GM23338 (cell line): ENCODE measurements at regions not wholly inside any gene's neighbourhood (a gene's known extent, or its start where the extent isn't known, plus 50 kb on each side); places are given as distances from the start of the nearest gene placed in this dataset.

Experiments
- ATAC-seq: fragments of 200-7000 bp; cut with Tn5 transposase; 3 replicates; pipeline ENCODE4 v1.9.1; 2020
- DNase-seq: peaks from one replicate; pipeline ENCODE4 v3.0.0-alpha.2; 2015; ENCODE audit warnings: low spot score
- H2AFZ ChIP-seq: fragments of 200-600 bp; sonication (generic); 2 replicates; pipeline ENCODE4 v1.8.0; 2016; ENCODE audit warnings: antibody characterized with exemption, mild to moderate bottlenecking, moderate library complexity
- H3F3A ChIP-seq: fragments of 200-600 bp; sonication (generic); replicated peaks from 2 replicates; pipeline ENCODE4 v1.8.0; 2017; ENCODE audit warnings: antibody characterized with exemption, mixed run types, low read depth
- H3K27ac ChIP-seq: fragments of 200-600 bp; sonication (generic); 2 replicates; pipeline ENCODE4 v1.6.1; 2016; ENCODE audit warnings: low read depth
- H3K27me3 ChIP-seq: fragments of 200-600 bp; sonication (generic); 2 replicates; pipeline ENCODE4 v1.8.0; 2016; ENCODE audit warnings: mild to moderate bottlenecking, mixed run types, moderate library complexity; ENCODE audit not compliant: insufficient read depth
- H3K36me3 ChIP-seq: fragments of 200-600 bp; sonication (generic); 2 replicates; pipeline ENCODE4 v1.8.0; 2016; ENCODE audit warnings: mild to moderate bottlenecking; ENCODE audit not compliant: insufficient read depth
- H3K4me1 ChIP-seq: fragments of 200-600 bp; sonication (generic); 2 replicates; pipeline ENCODE4 v1.8.0; 2016; ENCODE audit warnings: mild to moderate bottlenecking, moderate library complexity; ENCODE audit not compliant: insufficient read depth
- H3K4me2 ChIP-seq: fragments of 200-600 bp; sonication (generic); 2 replicates; pipeline ENCODE4 v1.7.1; 2017; ENCODE audit warnings: mixed run types
- H3K4me3 ChIP-seq: fragments of 200-600 bp; sonication (generic); 2 replicates; pipeline ENCODE4 v1.6.1; 2016; ENCODE audit warnings: mixed run types
- H3K79me2 ChIP-seq: fragments of 200-600 bp; sonication (generic); replicated peaks from 2 replicates; pipeline ENCODE4 v1.8.0; 2017; ENCODE audit warnings: mild to moderate bottlenecking; ENCODE audit not compliant: insufficient read depth
- H3K9me2 ChIP-seq: fragments of 200-600 bp; sonication (generic); 2 replicates; pipeline ENCODE4 v1.8.0; 2017; ENCODE audit not compliant: insufficient read depth
- H4K20me1 ChIP-seq: fragments of 200-600 bp; sonication (generic); replicated peaks from 2 replicates; pipeline ENCODE4 v1.8.0; 2017; ENCODE audit warnings: mild to moderate bottlenecking; ENCODE audit not compliant: insufficient read depth
- H3K27ac Mint-ChIP-seq: 2 replicates; pipeline ENCODE4 v1.8.0; 2020; ENCODE audit warnings: inconsistent platforms, mild to moderate bottlenecking, moderate library complexity, mixed read lengths
- H3K27me3 Mint-ChIP-seq: 3 replicates; pipeline ENCODE4 v1.8.0; 2022; ENCODE audit warnings: low read depth, mild to moderate bottlenecking, moderate library complexity, mixed read lengths, inconsistent platforms; ENCODE audit not compliant: insufficient read depth, poor library complexity
- H3K36me3 Mint-ChIP-seq: 3 replicates; pipeline ENCODE4 v1.8.0; 2021; ENCODE audit warnings: low read depth, mild to moderate bottlenecking, inconsistent platforms, moderate library complexity, mixed read lengths
- H3K4me1 Mint-ChIP-seq: 3 replicates; pipeline ENCODE4 v1.8.0; 2020; ENCODE audit warnings: mild to moderate bottlenecking, inconsistent platforms, mixed read lengths
- H3K4me3 Mint-ChIP-seq: 3 replicates; pipeline ENCODE4 v1.8.0; 2021; ENCODE audit warnings: moderate library complexity, mild to moderate bottlenecking, inconsistent platforms, mixed read lengths
- H3K9me3 Mint-ChIP-seq: 3 replicates; pipeline ENCODE4 v1.8.0; 2020; ENCODE audit warnings: moderate library complexity, mild to moderate bottlenecking, inconsistent platforms, mixed read lengths
- EZH2 ChIP-seq: fragments of 200-600 bp; sonication (generic); IDR thresholded peaks from one replicate; pipeline ENCODE4 v1.8.0; 2017; ENCODE audit warnings: antibody characterized with exemption, mild to moderate bottlenecking, low read depth; ENCODE audit not compliant: unreplicated experiment
- EZH2phosphoT487 ChIP-seq: fragments of 200-600 bp; sonication (generic); IDR thresholded peaks from one replicate; pipeline ENCODE4 v1.8.1; 2018; ENCODE audit warnings: antibody characterized with exemption; ENCODE audit not compliant: unreplicated experiment
- JUNB ChIP-seq: IDR thresholded peaks from one replicate; pipeline ENCODE4 v1.6.1; 2016; ENCODE audit warnings: antibody characterized with exemption; ENCODE audit not compliant: unreplicated experiment
- REST ChIP-seq: IDR thresholded peaks from one replicate; pipeline ENCODE4 v1.6.1; 2018; ENCODE audit warnings: antibody characterized with exemption; ENCODE audit not compliant: unreplicated experiment
- STAT1 ChIP-seq: IDR thresholded peaks from one replicate; pipeline ENCODE4 v1.6.1; 2016; ENCODE audit warnings: antibody characterized with exemption; ENCODE audit not compliant: unreplicated experiment
- ZNF114 ChIP-seq: fragments of 250-450 bp; sonication (Bioruptor Pico); IDR thresholded peaks from 2 replicates; pipeline ENCODE4 v1.5.0; 2020; ENCODE audit warnings: mild to moderate bottlenecking, moderate library complexity
- ZNF331 ChIP-seq: fragments of 250-450 bp; sonication (Bioruptor Pico); IDR thresholded peaks from 2 replicates; pipeline ENCODE4 v1.5.0; 2020; ENCODE audit warnings: low read depth, mild to moderate bottlenecking, moderate library complexity
- TF ChIP-seq, protein P1 (sequence below): fragments of 250-450 bp; sonication (Bioruptor Pico); IDR thresholded peaks from 2 replicates; pipeline ENCODE4 v1.5.0; 2020; ENCODE audit warnings: mild to moderate bottlenecking, moderate library complexity
- TF ChIP-seq, protein P2 (sequence below), 2 experiments: fragments of 200-600 bp in 1 of 2; sonication (generic) in 1 of 2; conservative IDR thresholded peaks; 2 replicates each; pipeline versions ENCODE4 v1.5.1 to v1.6.1; 2016 to 2017; ENCODE audit warnings: antibody characterized with exemption in 2 of 2, low read depth in 2 of 2, mild to moderate bottlenecking in 2 of 2, moderate library complexity in 1 of 2
- TF ChIP-seq, protein P3 (sequence below): IDR thresholded peaks from 2 replicates; pipeline ENCODE4 v1.6.1; 2016; ENCODE audit warnings: antibody characterized with exemption

- DNase-seq (no peak), ATAC-seq (no peak)
- no peak overlapping the region for H3K4me3 ChIP-seq
- no peak overlapping the region for H3K4me3 Mint-ChIP-seq
- H2AFZ ChIP-seq, result no peak overlapping the region
- H3K4me1 Mint-ChIP-seq, result no peaks in the 10 kb centered on the region
- H3K27ac Mint-ChIP-seq, result no peak overlapping the region
- no peaks in the 10 kb centered on the region for H3K9me2 ChIP-seq
- no peaks in the 10 kb centered on the region for H3K4me1 ChIP-seq
- no peaks in the 10 kb centered on the region for H3K79me2 ChIP-seq
- H3F3A ChIP-seq, result no peaks in the 10 kb centered on the region
- H3K4me2 ChIP-seq, result no peak overlapping the region
- no peak overlapping the region for H3K27ac ChIP-seq
- H4K20me1 ChIP-seq, result no peaks in the 10 kb centered on the region
- no peaks in the 10 kb centered on the region for H3K27me3 ChIP-seq
- no peaks in the 10 kb centered on the region for H3K9me3 Mint-ChIP-seq
- H3K36me3 ChIP-seq, result no peaks in the 10 kb centered on the region
- H3K36me3 Mint-ChIP-seq, result no peaks in the 10 kb centered on the region
- no peaks in the 10 kb centered on the region for H3K27me3 Mint-ChIP-seq
- TF ChIP-seq, protein P1, sequence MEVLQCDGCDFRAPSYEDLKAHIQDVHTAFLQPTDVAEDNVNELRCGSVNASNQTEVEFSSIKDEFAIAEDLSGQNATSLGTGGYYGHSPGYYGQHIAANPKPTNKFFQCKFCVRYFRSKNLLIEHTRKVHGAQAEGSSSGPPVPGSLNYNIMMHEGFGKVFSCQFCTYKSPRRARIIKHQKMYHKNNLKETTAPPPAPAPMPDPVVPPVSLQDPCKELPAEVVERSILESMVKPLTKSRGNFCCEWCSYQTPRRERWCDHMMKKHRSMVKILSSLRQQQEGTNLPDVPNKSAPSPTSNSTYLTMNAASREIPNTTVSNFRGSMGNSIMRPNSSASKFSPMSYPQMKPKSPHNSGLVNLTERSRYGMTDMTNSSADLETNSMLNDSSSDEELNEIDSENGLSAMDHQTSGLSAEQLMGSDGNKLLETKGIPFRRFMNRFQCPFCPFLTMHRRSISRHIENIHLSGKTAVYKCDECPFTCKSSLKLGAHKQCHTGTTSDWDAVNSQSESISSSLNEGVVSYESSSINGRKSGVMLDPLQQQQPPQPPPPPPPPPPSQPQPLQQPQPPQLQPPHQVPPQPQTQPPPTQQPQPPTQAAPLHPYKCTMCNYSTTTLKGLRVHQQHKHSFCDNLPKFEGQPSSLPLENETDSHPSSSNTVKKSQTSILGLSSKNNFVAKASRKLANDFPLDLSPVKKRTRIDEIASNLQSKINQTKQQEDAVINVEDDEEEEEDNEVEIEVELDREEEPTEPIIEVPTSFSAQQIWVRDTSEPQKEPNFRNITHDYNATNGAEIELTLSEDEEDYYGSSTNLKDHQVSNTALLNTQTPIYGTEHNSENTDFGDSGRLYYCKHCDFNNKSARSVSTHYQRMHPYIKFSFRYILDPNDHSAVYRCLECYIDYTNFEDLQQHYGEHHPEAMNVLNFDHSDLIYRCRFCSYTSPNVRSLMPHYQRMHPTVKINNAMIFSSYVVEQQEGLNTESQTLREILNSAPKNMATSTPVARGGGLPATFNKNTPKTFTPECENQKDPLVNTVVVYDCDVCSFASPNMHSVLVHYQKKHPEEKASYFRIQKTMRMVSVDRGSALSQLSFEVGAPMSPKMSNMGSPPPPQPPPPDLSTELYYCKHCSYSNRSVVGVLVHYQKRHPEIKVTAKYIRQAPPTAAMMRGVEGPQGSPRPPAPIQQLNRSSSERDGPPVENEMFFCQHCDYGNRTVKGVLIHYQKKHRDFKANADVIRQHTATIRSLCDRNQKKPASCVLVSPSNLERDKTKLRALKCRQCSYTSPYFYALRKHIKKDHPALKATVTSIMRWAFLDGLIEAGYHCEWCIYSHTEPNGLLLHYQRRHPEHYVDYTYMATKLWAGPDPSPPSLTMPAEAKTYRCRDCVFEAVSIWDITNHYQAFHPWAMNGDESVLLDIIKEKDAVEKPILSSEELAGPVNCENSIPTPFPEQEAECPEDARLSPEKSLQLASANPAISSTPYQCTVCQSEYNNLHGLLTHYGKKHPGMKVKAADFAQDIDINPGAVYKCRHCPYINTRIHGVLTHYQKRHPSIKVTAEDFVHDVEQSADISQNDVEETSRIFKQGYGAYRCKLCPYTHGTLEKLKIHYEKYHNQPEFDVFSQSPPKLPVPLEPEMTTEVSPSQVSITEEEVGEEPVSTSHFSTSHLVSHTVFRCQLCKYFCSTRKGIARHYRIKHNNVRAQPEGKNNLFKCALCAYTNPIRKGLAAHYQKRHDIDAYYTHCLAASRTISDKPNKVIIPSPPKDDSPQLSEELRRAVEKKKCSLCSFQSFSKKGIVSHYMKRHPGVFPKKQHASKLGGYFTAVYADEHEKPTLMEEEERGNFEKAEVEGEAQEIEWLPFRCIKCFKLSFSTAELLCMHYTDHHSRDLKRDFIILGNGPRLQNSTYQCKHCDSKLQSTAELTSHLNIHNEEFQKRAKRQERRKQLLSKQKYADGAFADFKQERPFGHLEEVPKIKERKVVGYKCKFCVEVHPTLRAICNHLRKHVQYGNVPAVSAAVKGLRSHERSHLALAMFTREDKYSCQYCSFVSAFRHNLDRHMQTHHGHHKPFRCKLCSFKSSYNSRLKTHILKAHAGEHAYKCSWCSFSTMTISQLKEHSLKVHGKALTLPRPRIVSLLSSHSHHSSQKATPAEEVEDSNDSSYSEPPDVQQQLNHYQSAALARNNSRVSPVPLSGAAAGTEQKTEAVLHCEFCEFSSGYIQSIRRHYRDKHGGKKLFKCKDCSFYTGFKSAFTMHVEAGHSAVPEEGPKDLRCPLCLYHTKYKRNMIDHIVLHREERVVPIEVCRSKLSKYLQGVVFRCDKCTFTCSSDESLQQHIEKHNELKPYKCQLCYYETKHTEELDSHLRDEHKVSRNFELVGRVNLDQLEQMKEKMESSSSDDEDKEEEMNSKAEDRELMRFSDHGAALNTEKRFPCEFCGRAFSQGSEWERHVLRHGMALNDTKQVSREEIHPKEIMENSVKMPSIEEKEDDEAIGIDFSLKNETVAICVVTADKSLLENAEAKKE, result no peak
- TF ChIP-seq, protein P2, sequence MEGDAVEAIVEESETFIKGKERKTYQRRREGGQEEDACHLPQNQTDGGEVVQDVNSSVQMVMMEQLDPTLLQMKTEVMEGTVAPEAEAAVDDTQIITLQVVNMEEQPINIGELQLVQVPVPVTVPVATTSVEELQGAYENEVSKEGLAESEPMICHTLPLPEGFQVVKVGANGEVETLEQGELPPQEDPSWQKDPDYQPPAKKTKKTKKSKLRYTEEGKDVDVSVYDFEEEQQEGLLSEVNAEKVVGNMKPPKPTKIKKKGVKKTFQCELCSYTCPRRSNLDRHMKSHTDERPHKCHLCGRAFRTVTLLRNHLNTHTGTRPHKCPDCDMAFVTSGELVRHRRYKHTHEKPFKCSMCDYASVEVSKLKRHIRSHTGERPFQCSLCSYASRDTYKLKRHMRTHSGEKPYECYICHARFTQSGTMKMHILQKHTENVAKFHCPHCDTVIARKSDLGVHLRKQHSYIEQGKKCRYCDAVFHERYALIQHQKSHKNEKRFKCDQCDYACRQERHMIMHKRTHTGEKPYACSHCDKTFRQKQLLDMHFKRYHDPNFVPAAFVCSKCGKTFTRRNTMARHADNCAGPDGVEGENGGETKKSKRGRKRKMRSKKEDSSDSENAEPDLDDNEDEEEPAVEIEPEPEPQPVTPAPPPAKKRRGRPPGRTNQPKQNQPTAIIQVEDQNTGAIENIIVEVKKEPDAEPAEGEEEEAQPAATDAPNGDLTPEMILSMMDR (conservative IDR thresholded peaks at IDR 0.05; ENCODE audit: low read depth in 2 of 2), result no peak
- TF ChIP-seq JUNB (no peak), ZNF331 (CRISPR knock-in tag) (no peak), EZH2 (no peak), EZH2phosphoT487 (no peak), ZNF114 (no peak), STAT1 (no peak), REST (no peak)
- TF ChIP-seq, protein P3, sequence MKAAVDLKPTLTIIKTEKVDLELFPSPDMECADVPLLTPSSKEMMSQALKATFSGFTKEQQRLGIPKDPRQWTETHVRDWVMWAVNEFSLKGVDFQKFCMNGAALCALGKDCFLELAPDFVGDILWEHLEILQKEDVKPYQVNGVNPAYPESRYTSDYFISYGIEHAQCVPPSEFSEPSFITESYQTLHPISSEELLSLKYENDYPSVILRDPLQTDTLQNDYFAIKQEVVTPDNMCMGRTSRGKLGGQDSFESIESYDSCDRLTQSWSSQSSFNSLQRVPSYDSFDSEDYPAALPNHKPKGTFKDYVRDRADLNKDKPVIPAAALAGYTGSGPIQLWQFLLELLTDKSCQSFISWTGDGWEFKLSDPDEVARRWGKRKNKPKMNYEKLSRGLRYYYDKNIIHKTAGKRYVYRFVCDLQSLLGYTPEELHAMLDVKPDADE, result no peak
These were observed 840.2 kb upstream of the C9orf72 start for GRCh38 chr9:28413471-28413870.
